Heart right ventricle (tissue), 16 donors: ENCODE measurements at regions not wholly inside any gene's neighbourhood (a gene's known extent, or its start where the extent isn't known, plus 50 kb on each side); places are given as distances from the start of the nearest gene placed in this dataset.
"Not testable (repeated sequence)": the region's sequence is repeated elsewhere in the genome, so short reads cannot be mapped to it uniquely, and the experiment has no call there.

Source experiments
- ATAC-seq, 8 donors: fragments of 200-7000 bp; cut with Tn5 transposase; one replicate each; pipeline ENCODE4 v1.9.1; 2020; ENCODE audit warnings: mild to moderate bottlenecking in 8 of 8, moderate library complexity in 8 of 8, moderate number of reproducible peaks in 1 of 8
- DNase-seq, 2 donors: peaks; one replicate each; pipeline ENCODE4 v3.0.0-alpha.2; 2020
- H3K27ac ChIP-seq, 10 donors: fragments of 200-600 bp; sonication (generic) in 2 of 10; one replicate each; pipeline versions ENCODE4 v1.5.0 to v1.8.0; 2020 to 2022; ENCODE audit warnings: mild to moderate bottlenecking in 3 of 10
- H3K27me3 ChIP-seq, 7 donors: fragments of 200-600 bp; one replicate each; pipeline ENCODE4 v1.8.0; 2021 to 2022; ENCODE audit warnings: mild to moderate bottlenecking in 2 of 7
- H3K36me3 ChIP-seq, 9 donors: fragments of 200-600 bp; sonication (generic) in 1 of 9; one replicate each; pipeline versions ENCODE4 v1.5.0 to v1.8.0; 2020 to 2022; ENCODE audit warnings: mild to moderate bottlenecking in 2 of 9
- H3K4me1 ChIP-seq, 9 donors: fragments of 200-600 bp; sonication (generic) in 1 of 9; one replicate each; pipeline versions ENCODE4 v1.5.0 to v1.8.0; 2020 to 2022; ENCODE audit warnings: mild to moderate bottlenecking in 4 of 9
- H3K4me3 ChIP-seq, 10 donors: fragments of 200-600 bp; sonication (generic) in 2 of 10; one replicate each; pipeline versions ENCODE4 v1.5.0 to v1.8.0; 2020 to 2022; ENCODE audit warnings: mild to moderate bottlenecking in 7 of 10, moderate library complexity in 2 of 10
- H3K9me3 ChIP-seq, 11 donors: fragments of 200-600 bp in 10 of 11; sonication (generic) in 2 of 11; one replicate each; pipeline versions ENCODE4 v1.5.0 to v1.8.0; 2013 to 2022; ENCODE audit warnings: mild to moderate bottlenecking in 2 of 11, control low read depth in 1 of 11, moderate library complexity in 1 of 11
- WGBS, 2 donors: extraction: QIAGEN DNeasy Blood & Tissue Kit; methylation state at CpG; one replicate each; pipeline ENCODE4 v1.1.7; 2013; ENCODE audit warnings: inconsistent platforms in 1 of 2; 5-methylcytosine and 5-hydroxymethylcytosine counted together
- intact Hi-C, 10 donors: fragments of 100-400 bp; cut with DNase I; formaldehyde crosslinking; loops; one replicate each; pipeline versions ENCODE4 v1.11.1 to v1.14.2; 2022
- TF ChIP-seq, protein P1 (sequence below), 9 donors: fragments of 200-600 bp; sonication (generic) in 2 of 9; IDR thresholded peaks; one replicate each; pipeline versions ENCODE4 v1.5.0 to v1.8.0; 2021 to 2022; ENCODE audit warnings: antibody characterized with exemption in 9 of 9, mild to moderate bottlenecking in 5 of 9, moderate library complexity in 1 of 9
- donor health status: Arrhythmogenic right ventricular cardiomyopathy.
- donor health status: ischemic (EF 13 %, LVEDD 7.1; RV severe dilation, severe dysfunction).
- donor health status: healthy with polysubstance abuse.
- donor health status: DM: no; HTN: yes; CAD: no.
- donor health status: DM: no; HTN: no; CAD: no.
- donor health status: ischemic (EF 25% LVEDD 6.9; RV normal size, moderate dysfunction).
- donor health status: ischemic (EF 25% LVEDD 5.7; RV mildly dilated, moderate dysfunction).
- donor health status: healthy.
- donor health status: DM: yes; HTN: yes; CAD: no.
- donor health status: Ischemic cardiomyopathy.
- donor health status: ischemic (EF 35%, LVEDD 5.7; RV mildly dilated, moderate dysfunction).
- donor health status: nonischemic (EF 11% LVEDD 7.7; RV severe dilation, severe dysfunction).
- donor health status: DM: yes; HTN: yes; CAD: no.
- donor health status: PGD.
- donor health status: ischemic (EF 29% LVEDD 5.4; RV normal size, mild dysfunction).
- donor health status: nonischemic (EF 23%, LVEDD 6.1; RV moderate dilation, normal function).

DNA sequence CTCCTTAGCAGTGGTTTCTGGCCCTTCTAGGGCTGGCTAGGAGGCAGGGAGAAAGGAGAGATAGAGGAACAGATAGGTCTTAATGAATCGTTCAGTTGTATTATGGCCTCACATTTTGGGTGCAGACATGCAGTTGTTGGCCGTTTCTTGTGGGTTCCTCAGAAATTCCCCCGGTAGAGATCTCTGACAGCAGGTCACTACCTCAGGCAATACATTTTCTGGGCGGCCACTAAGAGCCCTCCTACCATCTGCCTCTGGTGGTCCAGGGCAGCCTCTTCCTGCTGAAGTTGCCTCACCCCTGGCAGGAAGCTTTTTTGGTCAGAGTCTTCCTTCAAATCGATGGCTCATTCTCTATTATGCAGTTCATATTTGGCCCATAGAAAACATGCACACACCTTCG is 266.1 kb downstream of the SV2B start:
- ATAC-seq: no peak
- WGBS, 2 donors: 83 to 88% methylated on average over 6 of the region's 6 CpGs
- no peak overlapping the region for H3K27ac ChIP-seq
- TF ChIP-seq, protein P1, sequence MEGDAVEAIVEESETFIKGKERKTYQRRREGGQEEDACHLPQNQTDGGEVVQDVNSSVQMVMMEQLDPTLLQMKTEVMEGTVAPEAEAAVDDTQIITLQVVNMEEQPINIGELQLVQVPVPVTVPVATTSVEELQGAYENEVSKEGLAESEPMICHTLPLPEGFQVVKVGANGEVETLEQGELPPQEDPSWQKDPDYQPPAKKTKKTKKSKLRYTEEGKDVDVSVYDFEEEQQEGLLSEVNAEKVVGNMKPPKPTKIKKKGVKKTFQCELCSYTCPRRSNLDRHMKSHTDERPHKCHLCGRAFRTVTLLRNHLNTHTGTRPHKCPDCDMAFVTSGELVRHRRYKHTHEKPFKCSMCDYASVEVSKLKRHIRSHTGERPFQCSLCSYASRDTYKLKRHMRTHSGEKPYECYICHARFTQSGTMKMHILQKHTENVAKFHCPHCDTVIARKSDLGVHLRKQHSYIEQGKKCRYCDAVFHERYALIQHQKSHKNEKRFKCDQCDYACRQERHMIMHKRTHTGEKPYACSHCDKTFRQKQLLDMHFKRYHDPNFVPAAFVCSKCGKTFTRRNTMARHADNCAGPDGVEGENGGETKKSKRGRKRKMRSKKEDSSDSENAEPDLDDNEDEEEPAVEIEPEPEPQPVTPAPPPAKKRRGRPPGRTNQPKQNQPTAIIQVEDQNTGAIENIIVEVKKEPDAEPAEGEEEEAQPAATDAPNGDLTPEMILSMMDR (IDR thresholded peaks at IDR 0.05): no peak
- peaks cover 0 to 13% (median 0%) of the 10 kb centered on the region in 11 donors for H3K9me3 ChIP-seq
- DNase-seq: no peak
- no peak overlapping the region for H3K4me3 ChIP-seq
- intact Hi-C loops: no loop called here
- peaks cover 0 to 4% (median 0%) of the 10 kb centered on the region in 7 donors for H3K27me3 ChIP-seq
- no peaks in the 10 kb centered on the region for H3K36me3 ChIP-seq
- H3K4me1 ChIP-seq: peaks cover 0 to 5% (median 0%) of the 10 kb centered on the region in 9 donors

DNA sequence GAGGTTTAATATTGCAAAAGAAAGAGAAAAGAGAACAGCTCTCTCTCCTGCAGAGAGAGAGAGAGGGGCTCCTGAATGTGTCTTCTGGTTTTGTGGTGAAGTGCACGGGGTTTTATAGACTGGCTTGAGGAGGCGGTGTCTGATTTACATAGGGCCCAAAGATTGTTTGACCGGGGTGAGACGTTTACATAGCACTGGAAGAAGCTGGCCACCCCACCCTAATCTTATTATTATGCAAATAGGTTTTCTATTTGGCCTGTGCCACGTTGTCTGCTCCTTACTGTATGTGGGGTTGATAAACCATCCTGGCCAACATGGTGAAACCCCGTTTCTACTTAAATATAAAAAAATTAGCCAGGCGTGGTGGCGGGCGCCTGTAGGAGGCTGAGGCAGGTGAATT is 268.6 kb downstream of the SV2B start:
- intact Hi-C loops: no loop called here
- no peak overlapping the region for H3K27ac ChIP-seq
- WGBS, 2 donors: 71 to 74% methylated on average over 9 of the region's 9 CpGs
- peaks cover 0 to 29% (median 8%) of the 10 kb centered on the region in 11 donors for H3K9me3 ChIP-seq
- TF ChIP-seq, protein P1 (IDR thresholded peaks at IDR 0.05): no peak
- H3K36me3 ChIP-seq: no peaks in the 10 kb centered on the region
- DNase-seq (no peak), ATAC-seq (no peak)
- H3K4me3 ChIP-seq: no peak overlapping the region
- H3K27me3 ChIP-seq: no peaks in the 10 kb centered on the region
- H3K4me1 ChIP-seq: peaks cover 0 to 5% (median 0%) of the 10 kb centered on the region in 9 donors

DNA sequence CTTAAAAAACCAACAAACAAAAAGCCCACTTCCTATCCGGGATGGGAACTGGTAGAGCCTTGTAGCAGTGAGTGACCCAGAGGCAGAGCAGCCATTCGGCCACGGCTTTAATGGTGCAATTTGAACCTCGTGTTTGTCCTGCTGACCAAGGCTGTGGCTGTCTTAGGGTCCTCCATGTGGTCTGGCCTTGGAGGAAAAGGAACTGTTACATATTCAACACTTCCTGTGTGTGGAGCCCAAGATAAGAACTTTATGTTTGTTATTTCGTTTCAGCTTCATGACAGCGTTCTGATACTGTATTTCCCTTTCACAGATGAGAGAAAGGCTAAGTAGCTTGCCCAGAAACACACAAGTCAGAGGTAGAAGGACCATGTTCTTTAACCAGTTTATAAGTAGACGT is 269.8 kb downstream of the SV2B start:
- intact Hi-C loops: no loop called here
- ATAC-seq (no peak), DNase-seq (no peak)
- peaks cover 0 to 25% (median 8%) of the 10 kb centered on the region in 11 donors for H3K9me3 ChIP-seq
- H3K4me3 ChIP-seq: no peak overlapping the region
- WGBS, 2 donors: 35 to 36% methylated on average over 7 of the region's 7 CpGs
- peak overlapping the region in 1 of 10 donors; percentile 49 for H3K27ac ChIP-seq
- H3K4me1 ChIP-seq: peaks cover 0 to 5% (median 0%) of the 10 kb centered on the region in 9 donors
- TF ChIP-seq, protein P1 (IDR thresholded peaks at IDR 0.05): no peak
- no peaks in the 10 kb centered on the region for H3K36me3 ChIP-seq
- peaks cover 0 to 7% (median 0%) of the 10 kb centered on the region in 7 donors for H3K27me3 ChIP-seq

DNA sequence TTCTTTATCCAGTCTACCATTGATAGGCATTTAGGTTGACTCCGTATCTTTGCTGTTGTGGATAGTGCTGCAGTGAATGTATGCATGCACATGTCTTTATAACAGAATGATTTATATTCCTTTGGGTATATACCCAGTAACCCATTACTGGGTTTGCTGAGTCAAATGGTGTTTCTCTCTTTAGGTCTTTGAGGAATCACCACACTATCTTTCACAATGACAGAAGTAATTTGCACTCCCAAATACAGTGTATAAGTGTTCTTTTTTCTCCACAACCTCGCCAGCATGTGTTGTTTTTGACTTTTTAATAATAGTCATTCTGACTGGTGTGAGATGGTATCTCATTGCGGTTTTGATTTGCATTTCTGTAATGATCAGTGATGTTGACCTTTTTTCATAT is 271.3 kb downstream of the SV2B start:
- intact Hi-C loops, H3K4me3 ChIP-seq, H3K4me1 ChIP-seq, H3K27ac ChIP-seq, H3K36me3 ChIP-seq, H3K27me3 ChIP-seq, DNase-seq, ATAC-seq: not testable (repeated sequence)
- peaks cover 0 to 18% (median 8%) of the 10 kb centered on the region in 11 donors for H3K9me3 ChIP-seq
- WGBS, 2 donors: 86% methylated on average over 3 of the region's 3 CpGs

DNA sequence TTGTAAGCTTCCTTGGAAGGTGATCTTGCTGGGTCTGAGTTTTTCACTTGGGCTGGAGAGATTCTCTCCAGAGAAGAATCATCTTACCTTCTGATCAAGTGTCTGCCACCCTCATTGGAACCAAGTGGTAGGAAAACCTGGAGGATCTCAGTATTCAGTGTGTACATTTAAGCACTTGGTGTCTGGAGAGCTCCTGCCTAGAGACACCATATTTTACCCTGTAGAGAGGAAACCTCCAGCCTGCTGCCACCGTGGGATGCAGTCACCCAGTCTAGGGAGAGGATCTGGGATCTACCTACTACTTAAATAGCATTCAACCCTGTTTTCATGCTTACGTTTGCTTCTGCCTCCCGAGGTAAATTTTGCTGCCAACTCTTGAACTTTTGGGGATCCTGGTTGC is 274.3 kb downstream of the SV2B start:
- Histone ChIP-seq H3K4me1 (peaks cover 0 to 5% (median 0%) of the 10 kb centered on the region in 9 donors), H3K27ac (no peak overlapping the region), H3K36me3 (no peaks in the 10 kb centered on the region), H3K9me3 (peaks cover 0 to 18% (median 8%) of the 10 kb centered on the region in 11 donors), H3K27me3 (peaks cover 0 to 7% (median 0%) of the 10 kb centered on the region in 7 donors), H3K4me3 (no peak overlapping the region)
- DNase-seq (no peak), ATAC-seq (no peak)
- WGBS, 2 donors: 87 to 89% methylated on average over 3 of the region's 3 CpGs
- TF ChIP-seq, protein P1 (IDR thresholded peaks at IDR 0.05): no peak
- intact Hi-C loops: no loop called here
